DND-41 (cell line): ENCODE measurements at regions not wholly inside any gene's neighbourhood (a gene's known extent, or its start where the extent isn't known, plus 50 kb on each side); places are given as distances from the start of the nearest gene placed in this dataset.
A peak's percentile ranks its signal among the peaks of the same experiment; 100 is the strongest.

Experiments
- ATAC-seq: fragments of 200-7000 bp; cut with Tn5 transposase; 3 replicates; pipeline ENCODE4 v1.9.1; 2021; ENCODE audit warnings: low read depth; ENCODE audit not compliant: insufficient read depth
- DNase-seq: peaks from one replicate; pipeline ENCODE4 v3.0.0-alpha.2; 2020
- H2AFZ ChIP-seq: 2 replicates; pipeline ENCODE4 v1.6.0; 2012; ENCODE audit warnings: low read depth, low read length
- H3K27ac ChIP-seq: 2 replicates; pipeline ENCODE4 v1.5.1; 2012; ENCODE audit warnings: low read length, inconsistent platforms
- H3K27me3 ChIP-seq: fragments of 200-600 bp; sonication (generic); 2 replicates; pipeline ENCODE4 v1.6.0; 2012; ENCODE audit warnings: low read length, mild to moderate bottlenecking, inconsistent platforms; ENCODE audit not compliant: insufficient read depth, poor library complexity
- H3K36me3 ChIP-seq: 2 replicates; pipeline ENCODE4 v1.5.1; 2012; ENCODE audit warnings: low read length, inconsistent platforms; ENCODE audit not compliant: insufficient read depth
- H3K4me1 ChIP-seq: 2 replicates; pipeline ENCODE4 v1.5.1; 2012; ENCODE audit warnings: mild to moderate bottlenecking, low read length; ENCODE audit not compliant: insufficient read depth
- H3K4me2 ChIP-seq: 2 replicates; pipeline ENCODE4 v1.6.0; 2012; ENCODE audit warnings: mild to moderate bottlenecking, moderate library complexity, low read length, inconsistent platforms; ENCODE audit not compliant: insufficient read depth
- H3K4me3 ChIP-seq, 2 experiments: fragments of 200-600 bp in 1 of 2; shearing (Covaris generic) in 1 of 2; 2 replicates each; pipeline ENCODE4 v1.5.1; 2012 to 2016; ENCODE audit warnings: inconsistent platforms in 2 of 2, low read length in 2 of 2, mild to moderate bottlenecking in 2 of 2, low read depth in 1 of 2, moderate library complexity in 1 of 2
- H3K79me2 ChIP-seq: 2 replicates; pipeline ENCODE4 v1.6.0; 2012; ENCODE audit warnings: low read length, inconsistent platforms; ENCODE audit not compliant: insufficient read depth
- H3K9ac ChIP-seq: 2 replicates; pipeline ENCODE4 v1.6.0; 2012; ENCODE audit warnings: low read depth, mild to moderate bottlenecking, inconsistent platforms, low read length, moderate library complexity
- H3K9me3 ChIP-seq: 2 replicates; pipeline ENCODE4 v1.5.1; 2012; ENCODE audit warnings: low read length, moderate library complexity, mild to moderate bottlenecking, inconsistent platforms; ENCODE audit not compliant: insufficient read depth, severe bottlenecking
- H4K20me1 ChIP-seq: 2 replicates; pipeline ENCODE4 v1.6.0; 2012; ENCODE audit warnings: low read length; ENCODE audit not compliant: insufficient read depth
- CTCF ChIP-seq: IDR thresholded peaks from 2 replicates; pipeline ENCODE4 v1.5.1; 2012; ENCODE audit warnings: borderline replicate concordance, low read length, moderate library complexity, mild to moderate bottlenecking; ENCODE audit not compliant: poor library complexity, severe bottlenecking; ENCODE audit errors: extremely low read depth
- EZH2 ChIP-seq: IDR thresholded peaks from 3 replicates; pipeline ENCODE4 v1.6.1; 2012; ENCODE audit warnings: borderline replicate concordance, low read depth, mild to moderate bottlenecking, moderate library complexity, low read length, inconsistent platforms; ENCODE audit not compliant: severe bottlenecking

DNA sequence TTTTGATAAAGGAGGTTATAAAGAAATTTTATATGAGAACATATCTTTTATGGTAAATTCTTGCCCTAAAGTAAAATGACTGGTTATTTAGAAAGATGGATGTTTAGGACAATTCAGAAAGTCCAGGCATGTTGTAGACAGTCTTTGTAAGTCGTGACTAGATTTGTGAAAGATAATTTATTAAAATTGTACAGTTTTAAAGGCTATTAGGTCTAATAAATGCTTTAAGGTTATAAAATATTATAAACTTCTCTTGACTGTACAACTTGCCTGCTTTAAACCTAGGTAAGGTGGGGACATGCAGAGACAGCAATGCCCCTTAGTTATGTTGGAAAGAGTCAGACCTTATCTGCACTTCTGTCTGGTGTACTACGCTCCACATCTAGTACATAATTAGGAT lies 933.5 kb downstream of the SI start:
- ATAC-seq (no peak), DNase-seq (no peak)
- Histone ChIP-seq H3K4me1 (no peaks in the 10 kb centered on the region), H3K27ac (no peak overlapping the region), H3K27me3 (no peaks in the 10 kb centered on the region), H3K4me3 (no peak overlapping the region), H3K4me2 (no peak overlapping the region), H4K20me1 (no peaks in the 10 kb centered on the region), H3K9ac (no peak overlapping the region), H3K9me3 (peaks cover 64% of the 10 kb centered on the region), H3K36me3 (no peaks in the 10 kb centered on the region), H3K79me2 (no peaks in the 10 kb centered on the region), H2AFZ (no peak overlapping the region)
- TF ChIP-seq CTCF: no peak
- TF ChIP-seq EZH2: no peak

- peak; percentile 99 for ATAC-seq
- no peak for TF ChIP-seq EZH2
- TF ChIP-seq CTCF: no peak
Observed at GRCh38 chr3:164132878-164133277, 945.4 kb downstream of the SI start.

DNA sequence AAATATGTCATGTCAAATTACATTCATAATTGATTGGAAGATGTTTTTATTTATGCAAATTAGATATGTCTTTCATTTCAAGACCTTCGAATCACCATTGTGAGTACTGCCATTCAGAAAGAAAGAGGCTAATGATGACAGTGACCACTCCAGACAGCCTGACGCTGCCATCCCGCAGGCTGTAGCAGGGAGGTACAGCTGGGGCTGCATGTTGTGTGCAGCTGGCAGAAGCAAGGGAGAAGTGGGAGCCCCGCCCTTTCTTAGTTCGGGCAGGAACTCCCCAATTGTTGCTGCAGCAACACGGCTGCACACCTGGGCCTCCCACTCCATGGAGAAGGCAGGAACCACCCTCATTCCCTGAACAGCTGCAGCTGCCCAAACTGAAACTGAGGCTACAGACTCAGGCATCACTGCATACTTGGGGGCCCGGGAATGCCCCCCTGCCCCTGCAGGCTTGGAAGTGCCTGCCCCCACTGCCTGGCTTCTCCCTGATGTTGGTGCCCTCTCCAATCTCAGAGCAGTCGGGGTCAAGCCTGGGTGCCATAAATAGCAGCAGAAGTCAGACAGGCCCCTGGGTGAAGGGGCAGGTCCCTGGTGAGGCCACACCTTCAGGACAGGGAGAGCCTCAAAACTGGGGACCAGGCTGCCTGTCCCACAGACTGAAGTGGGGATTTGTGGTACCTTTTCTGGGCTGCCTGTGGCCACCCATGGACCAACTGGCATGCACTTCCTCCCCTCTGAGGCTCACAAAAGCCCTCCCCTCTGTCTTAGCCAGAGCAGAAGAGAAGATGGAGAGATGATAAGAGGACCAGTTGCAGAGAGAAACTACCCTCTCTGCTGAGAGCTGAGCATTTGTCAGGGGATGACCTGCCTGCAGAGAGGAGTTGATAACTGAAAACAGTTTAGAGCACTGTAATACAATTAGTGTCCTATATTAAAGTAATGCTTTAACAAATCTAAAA lies 964.6 kb downstream of the SI start:
- no peak for TF ChIP-seq EZH2
- no peak for TF ChIP-seq CTCF
- ATAC-seq (peak; percentile 61), DNase-seq (peak; percentile 17)
- Histone ChIP-seq H3K27me3 (no peaks in the 10 kb centered on the region), H3K36me3 (no peaks in the 10 kb centered on the region), H3K4me3 (no peak overlapping the region), H3K79me2 (no peaks in the 10 kb centered on the region), H3K4me1 (peaks cover 5% of the 10 kb centered on the region; the same call in 1 of the 2 replicates), H3K4me2 (no peak overlapping the region), H4K20me1 (no peaks in the 10 kb centered on the region), H3K9ac (no peak overlapping the region), H3K27ac (no peak overlapping the region), H3K9me3 (peaks cover 8% of the 10 kb centered on the region), H2AFZ (no peak overlapping the region)

More at GRCh38 chr3:164132878-164133277, 945.4 kb downstream of the SI start:
- Histone ChIP-seq H4K20me1 (no peaks in the 10 kb centered on the region), H3K9ac (no peak overlapping the region), H2AFZ (no peak overlapping the region), H3K4me2 (no peak overlapping the region), H3K4me1 (no peaks in the 10 kb centered on the region), H3K27ac (no peak overlapping the region), H3K36me3 (no peaks in the 10 kb centered on the region), H3K4me3 (no peak overlapping the region), H3K27me3 (no peaks in the 10 kb centered on the region), H3K9me3 (no peaks in the 10 kb centered on the region), H3K79me2 (no peaks in the 10 kb centered on the region)
- no peak for DNase-seq

- Histone ChIP-seq H3K79me2 (no peaks in the 10 kb centered on the region), H3K4me2 (no peak overlapping the region), H3K36me3 (no peaks in the 10 kb centered on the region), H3K4me3 (no peak overlapping the region), H3K9me3 (no peaks in the 10 kb centered on the region), H3K27me3 (no peaks in the 10 kb centered on the region), H3K27ac (no peak overlapping the region), H3K4me1 (peaks cover 30% of the 10 kb centered on the region), H3K9ac (no peak overlapping the region), H4K20me1 (no peaks in the 10 kb centered on the region), H2AFZ (no peak overlapping the region)
- ATAC-seq: no peak
- DNase-seq: no peak
- TF ChIP-seq CTCF: no peak
- TF ChIP-seq EZH2: no peak
Observed at GRCh38 chr3:164096352-164096751, 981.9 kb downstream of the SI start.
